SH-SY5Y (cell line): ENCODE measurements at regions not wholly inside any gene's neighbourhood (a gene's known extent, or its start where the extent isn't known, plus 50 kb on each side); places are given as distances from the start of the nearest gene placed in this dataset.

Experiments used
- GATA2 ChIP-seq: IDR thresholded peaks from 2 replicates; pipeline ENCODE4 v1.6.1; 2011; ENCODE audit warnings: mild to moderate bottlenecking, low read depth, low read length
- GATA3 ChIP-seq: IDR thresholded peaks from 2 replicates; pipeline ENCODE4 v1.6.1; 2011; ENCODE audit warnings: low read depth, mild to moderate bottlenecking, low read length, moderate library complexity

GRCh38 chr5:96196890-96197289, 235.2 kb upstream of the ELL2 start:
- TF ChIP-seq GATA2 (no peak), GATA3 (no peak)
